Smooth muscle cell (in vitro differentiated cells): ENCODE measurements at regions not wholly inside any gene's neighbourhood (a gene's known extent, or its start where the extent isn't known, plus 50 kb on each side); places are given as distances from the start of the nearest gene placed in this dataset.

ENCODE experiments used
- DNase-seq: peaks from one replicate; lab custom pipeline; 2025; ENCODE audit not compliant: unreplicated experiment; lab: John Stamatoyannopoulos, UW
- H2AFZ ChIP-seq: fragments of 200-600 bp; sonication (generic); 2 replicates; pipeline ENCODE4 v1.6.0; 2016; ENCODE audit warnings: antibody characterized with exemption, low read depth, mild to moderate bottlenecking
- H3F3A ChIP-seq: fragments of 200-600 bp; sonication (generic); 2 replicates; pipeline ENCODE4 v1.6.0; 2017; ENCODE audit warnings: antibody characterized with exemption, low read depth
- H3K27ac ChIP-seq: fragments of 200-600 bp; sonication (generic); 2 replicates; pipeline ENCODE4 v1.5.1; 2016; ENCODE audit warnings: low read depth, mild to moderate bottlenecking
- H3K27me3 ChIP-seq: fragments of 200-600 bp; sonication (generic); 2 replicates; pipeline ENCODE4 v1.6.1; 2016; ENCODE audit warnings: low read depth, mild to moderate bottlenecking
- H3K36me3 ChIP-seq: fragments of 200-600 bp; sonication (generic); 2 replicates; pipeline ENCODE4 v1.5.1; 2016; ENCODE audit warnings: low read depth
- H3K4me1 ChIP-seq: fragments of 200-600 bp; sonication (generic); 2 replicates; pipeline ENCODE4 v1.5.1; 2016; ENCODE audit warnings: low read depth
- H3K4me2 ChIP-seq: fragments of 200-600 bp; sonication (generic); 2 replicates; pipeline ENCODE4 v1.6.0; 2016; ENCODE audit warnings: mild to moderate bottlenecking
- H3K4me3 ChIP-seq: fragments of 200-600 bp; sonication (generic); 2 replicates; pipeline ENCODE4 v1.5.1; 2016; ENCODE audit warnings: mild to moderate bottlenecking
- H3K79me2 ChIP-seq: fragments of 200-600 bp; sonication (generic); 2 replicates; pipeline ENCODE4 v1.6.0; 2016; ENCODE audit warnings: low read depth, mild to moderate bottlenecking
- H3K9ac ChIP-seq: fragments of 200-600 bp; sonication (generic); 2 replicates; pipeline ENCODE4 v1.6.0; 2016; ENCODE audit warnings: low read depth
- H3K9me3 ChIP-seq: fragments of 200-600 bp; sonication (generic); replicated peaks from 2 replicates; pipeline ENCODE4 v1.5.1; 2016; ENCODE audit warnings: low read depth
- H4K20me1 ChIP-seq: fragments of 200-600 bp; sonication (generic); 2 replicates; pipeline ENCODE4 v1.6.0; 2016; ENCODE audit warnings: low read depth
- WGBS: methylation state at CpG from one replicate; pipeline ENCODE4 v1.1.7; 2016; ENCODE audit warnings: low lambda C conversion rate; 5-methylcytosine and 5-hydroxymethylcytosine counted together
- TF ChIP-seq, protein P1 (sequence below): fragments of 200-600 bp; sonication (generic); IDR thresholded peaks from 2 replicates; pipeline ENCODE4 v1.5.1; 2017; ENCODE audit warnings: borderline replicate concordance, mild to moderate bottlenecking, antibody characterized with exemption; ENCODE audit not compliant: insufficient read depth, poor library complexity, severe bottlenecking

DNA sequence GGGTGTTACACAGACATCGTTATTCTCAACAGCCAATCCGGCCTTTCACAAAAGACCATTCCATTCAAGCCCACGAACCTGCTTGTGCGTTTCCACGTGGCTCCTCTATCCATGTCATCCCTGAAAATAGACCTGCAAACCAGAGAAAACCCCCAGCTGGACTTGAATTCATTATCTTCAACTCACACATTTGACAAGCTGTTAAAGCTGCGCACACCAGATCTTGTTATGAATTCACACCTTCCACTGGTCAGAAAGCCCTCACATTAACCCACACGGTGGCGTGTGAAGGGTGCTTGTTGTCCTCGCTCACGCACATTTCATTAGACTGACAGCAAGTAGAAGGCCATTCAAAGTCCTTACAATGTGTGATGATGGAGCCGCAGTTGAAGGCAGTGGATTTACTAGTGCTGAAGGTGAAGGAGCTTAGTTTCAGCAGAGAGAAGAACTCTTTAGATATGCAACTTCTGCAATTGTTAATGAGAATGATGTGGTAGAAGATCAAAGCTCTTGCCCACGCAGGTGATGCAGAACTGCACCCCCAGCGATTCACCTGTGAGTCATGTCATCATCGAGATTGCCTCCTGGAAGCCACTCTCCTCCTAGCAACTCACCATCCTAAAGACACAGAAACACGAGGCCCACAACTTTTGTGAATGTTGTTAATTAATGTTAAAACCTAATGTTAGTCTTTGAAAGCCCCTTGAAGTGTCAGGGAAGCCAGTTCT is 224.8 kb upstream of the SOX11 start:
- no peak overlapping the region for H3K4me3 ChIP-seq
- H2AFZ ChIP-seq, result no peak overlapping the region
- H3K36me3 ChIP-seq, result no peaks in the 10 kb centered on the region
- H3K4me2 ChIP-seq, result no peak overlapping the region
- no peaks in the 10 kb centered on the region for H3K79me2 ChIP-seq
- H3F3A ChIP-seq, result no peaks in the 10 kb centered on the region
- no peaks in the 10 kb centered on the region for H3K9me3 ChIP-seq
- WGBS, result 85% methylated on average over 15 of the region's 15 CpGs
- H3K4me1 ChIP-seq, result no peaks in the 10 kb centered on the region
- no peak overlapping the region for H3K27ac ChIP-seq
- no peak for DNase-seq
- TF ChIP-seq, protein P1, sequence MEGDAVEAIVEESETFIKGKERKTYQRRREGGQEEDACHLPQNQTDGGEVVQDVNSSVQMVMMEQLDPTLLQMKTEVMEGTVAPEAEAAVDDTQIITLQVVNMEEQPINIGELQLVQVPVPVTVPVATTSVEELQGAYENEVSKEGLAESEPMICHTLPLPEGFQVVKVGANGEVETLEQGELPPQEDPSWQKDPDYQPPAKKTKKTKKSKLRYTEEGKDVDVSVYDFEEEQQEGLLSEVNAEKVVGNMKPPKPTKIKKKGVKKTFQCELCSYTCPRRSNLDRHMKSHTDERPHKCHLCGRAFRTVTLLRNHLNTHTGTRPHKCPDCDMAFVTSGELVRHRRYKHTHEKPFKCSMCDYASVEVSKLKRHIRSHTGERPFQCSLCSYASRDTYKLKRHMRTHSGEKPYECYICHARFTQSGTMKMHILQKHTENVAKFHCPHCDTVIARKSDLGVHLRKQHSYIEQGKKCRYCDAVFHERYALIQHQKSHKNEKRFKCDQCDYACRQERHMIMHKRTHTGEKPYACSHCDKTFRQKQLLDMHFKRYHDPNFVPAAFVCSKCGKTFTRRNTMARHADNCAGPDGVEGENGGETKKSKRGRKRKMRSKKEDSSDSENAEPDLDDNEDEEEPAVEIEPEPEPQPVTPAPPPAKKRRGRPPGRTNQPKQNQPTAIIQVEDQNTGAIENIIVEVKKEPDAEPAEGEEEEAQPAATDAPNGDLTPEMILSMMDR, result no peak
- H3K9ac ChIP-seq, result no peak overlapping the region
- no peaks in the 10 kb centered on the region for H4K20me1 ChIP-seq
- peaks cover 46% of the 10 kb centered on the region for H3K27me3 ChIP-seq

DNA sequence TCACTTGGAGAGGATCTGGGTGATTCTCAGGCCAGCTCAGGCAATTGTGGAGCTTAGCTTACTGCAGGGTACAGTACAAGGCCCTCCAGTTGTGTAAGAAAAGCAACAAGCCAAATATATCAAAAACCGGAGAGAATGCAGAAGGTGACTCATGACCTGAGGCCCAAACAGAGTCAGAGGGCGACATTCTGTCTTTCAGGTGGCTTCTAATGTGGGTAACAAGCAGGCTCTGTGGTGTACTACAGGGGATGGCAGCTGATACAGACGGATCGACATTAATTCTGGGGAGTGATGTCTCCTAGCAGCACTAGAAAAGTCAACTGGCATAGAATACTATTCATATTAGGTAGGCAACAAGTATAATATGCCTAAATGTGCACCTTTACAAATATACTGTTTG is 219.5 kb upstream of the SOX11 start:
- Histone ChIP-seq H3K9ac (no peak overlapping the region), H3K9me3 (no peaks in the 10 kb centered on the region), H3K4me2 (no peak overlapping the region), H3K4me3 (no peak overlapping the region), H2AFZ (no peak overlapping the region), H3K36me3 (no peaks in the 10 kb centered on the region), H3K27me3 (peaks cover 20% of the 10 kb centered on the region), H3K27ac (no peak overlapping the region), H3K4me1 (peaks cover 7% of the 10 kb centered on the region), H3F3A (no peaks in the 10 kb centered on the region), H4K20me1 (no peaks in the 10 kb centered on the region), H3K79me2 (no peaks in the 10 kb centered on the region)
- 74% methylated on average over 4 of the region's 4 CpGs for WGBS
- TF ChIP-seq, protein P1, result no peak
- no peak for DNase-seq

DNA sequence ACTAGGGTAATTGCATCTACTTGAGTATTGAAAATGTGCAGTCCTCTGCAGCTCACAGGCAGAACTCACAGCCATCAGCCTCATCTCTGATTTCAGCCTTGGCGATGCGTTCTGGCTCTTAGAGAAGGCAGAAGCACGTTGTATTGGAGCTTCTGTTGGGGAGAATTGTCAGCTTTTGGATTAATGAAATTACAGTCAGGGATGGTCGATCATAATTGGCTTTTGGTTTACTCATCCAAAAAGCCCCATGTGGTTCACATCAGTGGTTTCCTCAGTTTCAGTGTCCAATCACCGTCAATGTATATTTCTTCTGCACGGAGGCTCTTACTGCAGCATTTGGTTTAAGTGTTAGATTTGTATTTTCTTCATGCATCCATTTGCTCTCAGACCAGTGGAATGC is 218.5 kb upstream of the SOX11 start:
- Histone ChIP-seq H3F3A (no peaks in the 10 kb centered on the region), H3K27ac (no peak overlapping the region), H3K9me3 (no peaks in the 10 kb centered on the region), H3K9ac (no peak overlapping the region), H3K4me3 (peak overlapping the region; percentile 2), H3K4me2 (peak overlapping the region; percentile 76), H3K27me3 (peaks cover 18% of the 10 kb centered on the region), H2AFZ (no peak overlapping the region), H4K20me1 (no peaks in the 10 kb centered on the region), H3K79me2 (no peaks in the 10 kb centered on the region), H3K4me1 (peaks cover 7% of the 10 kb centered on the region), H3K36me3 (no peaks in the 10 kb centered on the region)
- TF ChIP-seq, protein P1, result no peak
- DNase-seq, result no peak
- WGBS, result 58% methylated on average over 6 of the region's 6 CpGs

DNA sequence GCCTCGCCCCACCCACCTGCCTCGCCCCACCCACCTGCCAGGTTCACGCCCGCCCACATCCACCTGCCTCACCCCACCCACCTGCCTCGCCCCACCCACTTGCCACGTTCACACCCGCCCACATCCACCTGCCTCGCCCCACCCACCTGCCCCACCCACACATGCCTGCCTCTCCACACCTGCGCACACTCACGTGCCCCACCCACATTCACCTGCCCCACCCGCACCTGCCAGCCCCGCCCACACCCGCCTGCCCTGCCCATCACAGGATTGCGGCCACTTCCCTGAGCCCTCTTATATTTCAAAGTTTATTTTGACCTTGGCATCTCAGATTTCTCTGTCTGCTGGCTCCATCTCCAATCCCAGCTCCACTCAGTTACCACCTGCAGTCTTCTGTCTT is 217.5 kb upstream of the SOX11 start:
- no peak overlapping the region for H2AFZ ChIP-seq
- no peaks in the 10 kb centered on the region for H3K9me3 ChIP-seq
- DNase-seq, result no peak
- WGBS, result 86% methylated on average over 10 of the region's 14 CpGs
- no peak overlapping the region for H3K4me3 ChIP-seq
- H3K4me1 ChIP-seq, result peaks cover 18% of the 10 kb centered on the region
- H3F3A ChIP-seq, result no peaks in the 10 kb centered on the region
- TF ChIP-seq, protein P1, result no peak
- no peak overlapping the region for H3K27ac ChIP-seq
- H3K4me2 ChIP-seq, result no peak overlapping the region
- H4K20me1 ChIP-seq, result no peaks in the 10 kb centered on the region
- no peak overlapping the region for H3K9ac ChIP-seq
- no peaks in the 10 kb centered on the region for H3K36me3 ChIP-seq
- peaks cover 18% of the 10 kb centered on the region for H3K27me3 ChIP-seq
- H3K79me2 ChIP-seq, result no peaks in the 10 kb centered on the region
